Tibial nerve (tissue), 3 donors: ENCODE measurements at regions not wholly inside any gene's neighbourhood (a gene's known extent, or its start where the extent isn't known, plus 50 kb on each side); places are given as distances from the start of the nearest gene placed in this dataset.

ENCODE experiments used
- POLR2A ChIP-seq, 2 donors: fragments of 450-650 bp; IDR thresholded peaks; one replicate each; pipeline ENCODE4 v1.6.1; 2017; ENCODE audit warnings: antibody characterized with exemption in 2 of 2, mild to moderate bottlenecking in 2 of 2, moderate library complexity in 2 of 2
- TF ChIP-seq, protein P1 (sequence below), 5 experiments: fragments of 200-600 bp in 3 of 5; fragments of 450-650 bp in 2 of 5; sonication (generic) in 3 of 5; IDR thresholded peaks; one replicate each; pipeline ENCODE4 v1.5.1; 2016 to 2019; ENCODE audit warnings: antibody characterized with exemption in 5 of 5, mild to moderate bottlenecking in 3 of 5, moderate library complexity in 2 of 5

DNA sequence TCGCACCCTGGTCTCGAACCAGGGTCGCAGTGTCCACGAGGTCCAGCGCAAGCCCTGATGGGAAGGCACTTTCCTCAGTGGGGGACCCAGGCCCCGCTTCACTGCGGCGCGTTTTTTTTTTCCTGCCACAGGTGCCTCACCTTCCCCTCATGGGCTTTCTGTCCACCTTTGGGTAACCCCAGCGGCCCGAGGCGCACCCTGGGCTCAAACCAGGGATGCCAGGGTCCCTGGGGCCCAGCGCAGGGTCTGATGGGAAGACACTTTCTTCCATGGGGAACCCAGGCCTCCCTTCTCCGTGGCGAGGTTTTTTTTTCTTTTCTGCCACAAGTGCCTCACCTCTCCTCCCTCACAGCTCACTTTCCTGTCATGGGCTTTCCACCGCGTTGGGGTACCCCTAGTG lies 1269.9 kb downstream of the FOXD4L5 start:
- TF ChIP-seq, protein P1, sequence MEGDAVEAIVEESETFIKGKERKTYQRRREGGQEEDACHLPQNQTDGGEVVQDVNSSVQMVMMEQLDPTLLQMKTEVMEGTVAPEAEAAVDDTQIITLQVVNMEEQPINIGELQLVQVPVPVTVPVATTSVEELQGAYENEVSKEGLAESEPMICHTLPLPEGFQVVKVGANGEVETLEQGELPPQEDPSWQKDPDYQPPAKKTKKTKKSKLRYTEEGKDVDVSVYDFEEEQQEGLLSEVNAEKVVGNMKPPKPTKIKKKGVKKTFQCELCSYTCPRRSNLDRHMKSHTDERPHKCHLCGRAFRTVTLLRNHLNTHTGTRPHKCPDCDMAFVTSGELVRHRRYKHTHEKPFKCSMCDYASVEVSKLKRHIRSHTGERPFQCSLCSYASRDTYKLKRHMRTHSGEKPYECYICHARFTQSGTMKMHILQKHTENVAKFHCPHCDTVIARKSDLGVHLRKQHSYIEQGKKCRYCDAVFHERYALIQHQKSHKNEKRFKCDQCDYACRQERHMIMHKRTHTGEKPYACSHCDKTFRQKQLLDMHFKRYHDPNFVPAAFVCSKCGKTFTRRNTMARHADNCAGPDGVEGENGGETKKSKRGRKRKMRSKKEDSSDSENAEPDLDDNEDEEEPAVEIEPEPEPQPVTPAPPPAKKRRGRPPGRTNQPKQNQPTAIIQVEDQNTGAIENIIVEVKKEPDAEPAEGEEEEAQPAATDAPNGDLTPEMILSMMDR (IDR thresholded peaks at IDR 0.05) = no peak
- TF ChIP-seq POLR2A (IDR thresholded peaks at IDR 0.05) = no peak
